ENCODE measurements at regions not wholly inside any gene's neighbourhood (a gene's known extent, or its start where the extent isn't known, plus 50 kb on each side); places are given as distances from the start of the nearest gene placed in this dataset.

GRCh38 chr20:46835418-46835817 is 59.2 kb upstream of the EYA2 start:
- no peaks in the 10 kb centered on the region for H3K27me3 ChIP-seq (ENCODE audit: insufficient read depth, poor library complexity, severe bottlenecking)
- no peak for DNase-seq (ENCODE audit: low read depth in 1 of 2, low spot score in 1 of 2)
- H3K27ac ChIP-seq (replicated peaks): no peak overlapping the region
- TF ChIP-seq CTCF (IDR thresholded peaks at IDR 0.05; ENCODE audit: insufficient read depth, low read length) (no peak), GABPA (IDR thresholded peaks at IDR 0.05; ENCODE audit: low read depth) (no peak), POLR2AphosphoS5 (IDR thresholded peaks at IDR 0.05; ENCODE audit: low read depth) (no peak), REST (IDR thresholded peaks at IDR 0.05; ENCODE audit: insufficient replicate concordance, low read depth) (no peak), SPI1 (IDR thresholded peaks at IDR 0.05; ENCODE audit: borderline replicate concordance, low read depth) (no peak)
- H3K4me3 ChIP-seq (replicated peaks; ENCODE audit: insufficient read depth, low read length): no peak overlapping the region

- TF ChIP-seq REST (IDR thresholded peaks at IDR 0.05; ENCODE audit: insufficient replicate concordance, low read depth): no peak
- TF ChIP-seq CTCF (IDR thresholded peaks at IDR 0.05; ENCODE audit: insufficient read depth, low read length): no peak
- no peak for TF ChIP-seq POLR2AphosphoS5 (IDR thresholded peaks at IDR 0.05; ENCODE audit: low read depth)
- no peak for TF ChIP-seq SPI1 (IDR thresholded peaks at IDR 0.05; ENCODE audit: borderline replicate concordance, low read depth)
- TF ChIP-seq GABPA (IDR thresholded peaks at IDR 0.05; ENCODE audit: low read depth): no peak
- DNase-seq (ENCODE audit: low read depth in 1 of 2, low spot score in 1 of 2): no peak
Observed at GRCh38 chr20:46837083-46837482, 57.6 kb upstream of the EYA2 start.

GRCh38 chr20:46838011-46838410 is 56.6 kb upstream of the EYA2 start:
- H3K27me3 ChIP-seq (ENCODE audit: insufficient read depth, poor library complexity, severe bottlenecking): no peaks in the 10 kb centered on the region
- H3K4me3 ChIP-seq (replicated peaks; ENCODE audit: insufficient read depth, low read length): no peak overlapping the region
- TF ChIP-seq POLR2AphosphoS5 (IDR thresholded peaks at IDR 0.05; ENCODE audit: low read depth) (no peak), SPI1 (IDR thresholded peaks at IDR 0.05; ENCODE audit: borderline replicate concordance, low read depth) (no peak), GABPA (IDR thresholded peaks at IDR 0.05; ENCODE audit: low read depth) (no peak), CTCF (IDR thresholded peaks at IDR 0.05; ENCODE audit: insufficient read depth, low read length) (no peak), REST (IDR thresholded peaks at IDR 0.05; ENCODE audit: insufficient replicate concordance, low read depth) (no peak)
- H3K27ac ChIP-seq (replicated peaks): no peak overlapping the region
- no peak for DNase-seq (ENCODE audit: low read depth in 1 of 2, low spot score in 1 of 2)

More at GRCh38 chr20:46837083-46837482, 57.6 kb upstream of the EYA2 start:
- no peaks in the 10 kb centered on the region for H3K27me3 ChIP-seq (ENCODE audit: insufficient read depth, poor library complexity, severe bottlenecking)
- H3K27ac ChIP-seq (replicated peaks): no peak overlapping the region
- H3K4me3 ChIP-seq (replicated peaks; ENCODE audit: insufficient read depth, low read length): no peak overlapping the region
